Caco-2 (cell line): ENCODE measurements at regions not wholly inside any gene's neighbourhood (a gene's known extent, or its start where the extent isn't known, plus 50 kb on each side); places are given as distances from the start of the nearest gene placed in this dataset.

Experiments
- BruUV-seq: library from RNA; stranded (reverse); fragments of 400-500 nt; replicated peaks from 2 replicates; lab custom pipeline; 2021; lab: Mats Ljungman, UMichigan
- CTCF ChIA-PET: fragments of 300-600 bp; sonication (Branson Sonifier 250); formaldehyde crosslinking; loops from one replicate; lab custom pipeline; 2022; ENCODE audit warnings: antibody characterized with exemption; lab: Charles Lee
- POLR2A ChIA-PET: fragments of 300-600 bp; sonication (Branson Sonifier 250); formaldehyde crosslinking; loops from one replicate; lab custom pipeline; 2022; ENCODE audit warnings: antibody characterized with exemption; lab: Charles Lee
- DNase-seq, 2 experiments: peaks; one replicate each; pipeline versions ENCODE4 v3.0.0 to v3.0.0-alpha.2; 2020 to 2022
- H3K27me3 ChIP-seq: replicated peaks from 2 replicates; pipeline ENCODE4 v1.6.0; 2011; ENCODE audit warnings: low read length; ENCODE audit not compliant: control insufficient read depth, insufficient read depth
- H3K36me3 ChIP-seq: 2 replicates; pipeline ENCODE4 v1.5.1; 2011; ENCODE audit warnings: low read length; ENCODE audit not compliant: control insufficient read depth, insufficient read depth
- H3K4me1 ChIP-seq: fragments of 250-450 bp; sonication (Bioruptor Pico); 2 replicates; pipeline ENCODE4 v1.5.1; 2020; ENCODE audit warnings: mild to moderate bottlenecking
- H3K4me3 ChIP-seq: 2 replicates; pipeline ENCODE4 v1.5.1; 2011; ENCODE audit warnings: low read depth, mild to moderate bottlenecking, control low read depth, low read length
- H3K9me3 ChIP-seq: fragments of 250-450 bp; sonication (Bioruptor Pico); 2 replicates; pipeline ENCODE4 v1.5.1; 2020; ENCODE audit warnings: mild to moderate bottlenecking, moderate library complexity
- H3K27ac Mint-ChIP-seq: one replicate; pipeline ENCODE4 v1.8.0; 2022; ENCODE audit warnings: mixed read lengths; ENCODE audit not compliant: unreplicated experiment
- H3K27me3 Mint-ChIP-seq: one replicate; pipeline ENCODE4 v1.8.0; 2022; ENCODE audit warnings: mixed read lengths; ENCODE audit not compliant: insufficient read depth, unreplicated experiment
- H3K36me3 Mint-ChIP-seq: one replicate; pipeline ENCODE4 v1.8.0; 2022; ENCODE audit warnings: mild to moderate bottlenecking, mixed read lengths; ENCODE audit not compliant: insufficient read depth, unreplicated experiment
- H3K4me1 Mint-ChIP-seq: one replicate; pipeline ENCODE4 v1.8.0; 2022; ENCODE audit warnings: low read depth, mixed read lengths; ENCODE audit not compliant: unreplicated experiment
- H3K4me3 Mint-ChIP-seq: one replicate; pipeline ENCODE4 v1.8.0; 2022; ENCODE audit warnings: mild to moderate bottlenecking, moderate library complexity, mixed read lengths; ENCODE audit not compliant: unreplicated experiment
- H3K9me3 Mint-ChIP-seq: one replicate; pipeline ENCODE4 v1.8.0; 2022; ENCODE audit warnings: mixed read lengths; ENCODE audit not compliant: unreplicated experiment
- intact Hi-C: fragments of 100-400 bp; cut with micrococcal nuclease; formaldehyde crosslinking; loops from one replicate; pipeline ENCODE4 v1.10.0; 2022; ENCODE audit not compliant: unreplicated experiment
- TF ChIP-seq, protein P1 (sequence below), 2 experiments: fragments of 200-600 bp in 1 of 2; IDR thresholded peaks; 1 replicate in 1 of 2; 2 replicates in 1 of 2; pipeline versions ENCODE4 v1.5.1 to v1.8.0; 2011 to 2022; ENCODE audit warnings: antibody characterized with exemption in 1 of 2, control low read depth in 1 of 2, inconsistent platforms in 1 of 2, low read depth in 1 of 2, low read length in 1 of 2, mild to moderate bottlenecking in 1 of 2, moderate library complexity in 1 of 2; ENCODE audit not compliant: insufficient read depth in 1 of 2, severe bottlenecking in 1 of 2, unreplicated experiment in 1 of 2

DNA sequence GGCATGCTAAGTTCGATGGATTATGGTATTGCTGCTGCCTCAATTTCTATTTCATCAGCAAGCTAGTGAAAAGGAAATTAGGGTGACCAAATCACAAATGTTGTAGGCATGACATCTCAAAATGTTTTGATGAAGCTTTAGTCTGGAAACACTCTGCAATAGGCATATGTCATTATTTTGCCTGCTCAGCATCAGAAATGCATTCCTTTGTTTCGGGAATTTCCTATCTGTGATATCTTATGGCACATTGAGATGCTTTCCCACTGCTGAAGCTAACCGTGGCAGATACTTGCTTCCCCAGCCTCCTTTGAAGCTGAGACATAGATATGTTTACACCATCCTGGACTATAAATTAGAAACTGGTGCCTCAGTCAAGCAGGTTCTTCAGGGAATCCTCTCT is 119.7 kb downstream of the CDC42EP3 start:
- POLR2A ChIA-PET: no interaction called here
- H3K27me3 ChIP-seq: no peaks in the 10 kb centered on the region
- no peak overlapping the region for H3K27ac Mint-ChIP-seq

GRCh38 chr2:37552339-37552738 is 119.1 kb downstream of the CDC42EP3 start:
- Histone ChIP-seq H3K4me1 (peaks cover 7% of the 10 kb centered on the region; the same call in 1 of the 2 replicates), H3K27me3 (no peaks in the 10 kb centered on the region), H3K4me3 (no peak overlapping the region), H3K36me3 (no peaks in the 10 kb centered on the region), H3K9me3 (no peaks in the 10 kb centered on the region)
- Mint-ChIP-seq H3K4me1 (no peaks in the 10 kb centered on the region), H3K9me3 (no peaks in the 10 kb centered on the region), H3K27me3 (no peaks in the 10 kb centered on the region), H3K36me3 (no peaks in the 10 kb centered on the region), H3K4me3 (no peak overlapping the region), H3K27ac (no peak overlapping the region)
- POLR2A ChIA-PET: no interaction called here
- TF ChIP-seq, protein P1, sequence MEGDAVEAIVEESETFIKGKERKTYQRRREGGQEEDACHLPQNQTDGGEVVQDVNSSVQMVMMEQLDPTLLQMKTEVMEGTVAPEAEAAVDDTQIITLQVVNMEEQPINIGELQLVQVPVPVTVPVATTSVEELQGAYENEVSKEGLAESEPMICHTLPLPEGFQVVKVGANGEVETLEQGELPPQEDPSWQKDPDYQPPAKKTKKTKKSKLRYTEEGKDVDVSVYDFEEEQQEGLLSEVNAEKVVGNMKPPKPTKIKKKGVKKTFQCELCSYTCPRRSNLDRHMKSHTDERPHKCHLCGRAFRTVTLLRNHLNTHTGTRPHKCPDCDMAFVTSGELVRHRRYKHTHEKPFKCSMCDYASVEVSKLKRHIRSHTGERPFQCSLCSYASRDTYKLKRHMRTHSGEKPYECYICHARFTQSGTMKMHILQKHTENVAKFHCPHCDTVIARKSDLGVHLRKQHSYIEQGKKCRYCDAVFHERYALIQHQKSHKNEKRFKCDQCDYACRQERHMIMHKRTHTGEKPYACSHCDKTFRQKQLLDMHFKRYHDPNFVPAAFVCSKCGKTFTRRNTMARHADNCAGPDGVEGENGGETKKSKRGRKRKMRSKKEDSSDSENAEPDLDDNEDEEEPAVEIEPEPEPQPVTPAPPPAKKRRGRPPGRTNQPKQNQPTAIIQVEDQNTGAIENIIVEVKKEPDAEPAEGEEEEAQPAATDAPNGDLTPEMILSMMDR (IDR thresholded peaks at IDR 0.05; ENCODE audit: insufficient read depth in 1 of 2, low read depth in 1 of 2, low read length in 1 of 2, severe bottlenecking in 1 of 2, unreplicated experiment in 1 of 2): no peak
- CTCF ChIA-PET: interaction anchor here (1.0 to 1.2 kb wide), 3 partner anchors 18 to 325 kb away, joined by 3 to 4 read pairs (median 3); no protein-coding TSS in a partner anchor
- no peak for DNase-seq
- intact Hi-C loops: no loop called here
- BruUV-seq: no TSS peak

More for the DNA sequence above, 119.7 kb downstream of the CDC42EP3 start:
- H3K4me3 ChIP-seq: no peak overlapping the region
- intact Hi-C loops: no loop called here
- H3K9me3 Mint-ChIP-seq: no peaks in the 10 kb centered on the region
- H3K4me3 Mint-ChIP-seq: no peak overlapping the region
- TF ChIP-seq, protein P1 (IDR thresholded peaks at IDR 0.05; ENCODE audit: insufficient read depth in 1 of 2, low read depth in 1 of 2, low read length in 1 of 2, severe bottlenecking in 1 of 2, unreplicated experiment in 1 of 2): no peak
- no peaks in the 10 kb centered on the region for H3K36me3 Mint-ChIP-seq
- no peaks in the 10 kb centered on the region for H3K27me3 Mint-ChIP-seq
- H3K36me3 ChIP-seq: no peaks in the 10 kb centered on the region
- no peaks in the 10 kb centered on the region for H3K9me3 ChIP-seq
- no peak for DNase-seq
- CTCF ChIA-PET: interaction anchor here (1.0 to 1.2 kb wide), 3 partner anchors 19 to 326 kb away, joined by 3 to 4 read pairs (median 3); no protein-coding TSS in a partner anchor
- H3K4me1 ChIP-seq: peaks cover 7% of the 10 kb centered on the region; the same call in 1 of the 2 replicates
- BruUV-seq: no TSS peak
- no peaks in the 10 kb centered on the region for H3K4me1 Mint-ChIP-seq

GRCh38 chr2:37553411-37554154 is 117.9 kb downstream of the CDC42EP3 start:
- POLR2A ChIA-PET: no interaction called here
- TF ChIP-seq, protein P1 (IDR thresholded peaks at IDR 0.05; ENCODE audit: insufficient read depth in 1 of 2, low read depth in 1 of 2, low read length in 1 of 2, severe bottlenecking in 1 of 2, unreplicated experiment in 1 of 2): no peak
- no peaks in the 10 kb centered on the region for H3K9me3 ChIP-seq
- Mint-ChIP-seq H3K27ac (no peak overlapping the region), H3K27me3 (no peaks in the 10 kb centered on the region), H3K9me3 (no peaks in the 10 kb centered on the region), H3K4me3 (no peak overlapping the region), H3K4me1 (no peaks in the 10 kb centered on the region), H3K36me3 (no peaks in the 10 kb centered on the region)
- no peaks in the 10 kb centered on the region for H3K36me3 ChIP-seq
- CTCF ChIA-PET: no interaction called here
- no TSS peak for BruUV-seq
- H3K27me3 ChIP-seq: no peaks in the 10 kb centered on the region
- intact Hi-C loops: no loop called here
- no peak overlapping the region for H3K4me3 ChIP-seq
- DNase-seq: no peak
- peaks cover 7% of the 10 kb centered on the region; the same call in 1 of the 2 replicates for H3K4me1 ChIP-seq
